Body of pancreas (tissue), 4 donors: ENCODE measurements at regions not wholly inside any gene's neighbourhood (a gene's known extent, or its start where the extent isn't known, plus 50 kb on each side); places are given as distances from the start of the nearest gene placed in this dataset.

Source experiments
- CTCF ChIP-seq, 7 experiments: fragments of 450-650 bp in 4 of 7; fragments of 200-600 bp in 3 of 7; sonication (generic) in 3 of 7; IDR thresholded peaks; one replicate each; pipeline ENCODE4 v1.5.1; 2016 to 2019; ENCODE audit warnings: antibody characterized with exemption in 7 of 7
- POLR2A ChIP-seq, 3 donors: fragments of 450-650 bp; IDR thresholded peaks; one replicate each; pipeline ENCODE4 v1.6.1; 2016; ENCODE audit warnings: antibody characterized with exemption in 3 of 3, mild to moderate bottlenecking in 2 of 3

- no peak for TF ChIP-seq POLR2A (IDR thresholded peaks at IDR 0.05)
- TF ChIP-seq CTCF (IDR thresholded peaks at IDR 0.05): no peak
Observed at GRCh38 chr22:47566491-47566890, 804.0 kb downstream of the TBC1D22A start.
